ENCODE measurements at regions not wholly inside any gene's neighbourhood (a gene's known extent, or its start where the extent isn't known, plus 50 kb on each side); places are given as distances from the start of the nearest gene placed in this dataset.
"Not testable (repeated sequence)": the region's sequence is repeated elsewhere in the genome, so short reads cannot be mapped to it uniquely, and the experiment has no call there.

GRCh38 chr2:64274399-64275173 lies 130.4 kb upstream of the PELI1 start:
- H3K4me3 ChIP-seq, result no peak overlapping the region
- H3K4me1 ChIP-seq, result peaks cover 23% of the 10 kb centered on the region
- H3K27me3 ChIP-seq, result no peaks in the 10 kb centered on the region
- no peaks in the 10 kb centered on the region for H3K36me3 ChIP-seq
- no peak overlapping the region for H3K27ac ChIP-seq
- no peak for DNase-seq
- H3K9me3 ChIP-seq (replicated peaks), result no peaks in the 10 kb centered on the region

- Histone ChIP-seq H3K9me3 (replicated peaks) (no peaks in the 10 kb centered on the region), H3K4me1 (peaks cover 23% of the 10 kb centered on the region), H3K36me3 (no peaks in the 10 kb centered on the region), H3K27me3 (no peaks in the 10 kb centered on the region), H3K4me3 (no peak overlapping the region), H3K27ac (no peak overlapping the region)
- no peak for DNase-seq
Observed at GRCh38 chr2:64275174-64275466, 130.9 kb upstream of the PELI1 start.

GRCh38 chr2:64276417-64277095 lies 132.3 kb upstream of the PELI1 start:
- no peaks in the 10 kb centered on the region for H3K9me3 ChIP-seq (replicated peaks)
- H3K27ac ChIP-seq, result peak overlapping the region; percentile 67
- DNase-seq, result no peak
- no peak overlapping the region for H3K4me3 ChIP-seq
- H3K27me3 ChIP-seq, result no peaks in the 10 kb centered on the region
- H3K4me1 ChIP-seq, result peaks cover 29% of the 10 kb centered on the region
- H3K36me3 ChIP-seq, result no peaks in the 10 kb centered on the region

- Histone ChIP-seq H3K4me1 (peaks cover 32% of the 10 kb centered on the region), H3K27ac (peak overlapping the region; percentile 67), H3K9me3 (replicated peaks) (no peaks in the 10 kb centered on the region), H3K27me3 (no peaks in the 10 kb centered on the region), H3K4me3 (no peak overlapping the region), H3K36me3 (no peaks in the 10 kb centered on the region)
- DNase-seq, result no peak
Observed at GRCh38 chr2:64277101-64277849, 133.1 kb upstream of the PELI1 start.

- not testable (repeated sequence) for H3K27ac ChIP-seq; H3K36me3 ChIP-seq; DNase-seq; H3K9me3 ChIP-seq (replicated peaks); H3K27me3 ChIP-seq; H3K4me3 ChIP-seq
- peaks cover 33% of the 10 kb centered on the region for H3K4me1 ChIP-seq
Observed at GRCh38 chr2:64280812-64281211, 136.6 kb upstream of the PELI1 start.

GRCh38 chr2:64283006-64283570 lies 138.9 kb upstream of the PELI1 start:
- Histone ChIP-seq H3K9me3 (replicated peaks) (0 out of 2 replicates have a peak, but pooled peaks cover 3% of the 10 kb centered on the region), H3K36me3 (no peaks in the 10 kb centered on the region), H3K27ac (no peak overlapping the region), H3K27me3 (no peaks in the 10 kb centered on the region), H3K4me3 (no peak overlapping the region), H3K4me1 (peaks cover 18% of the 10 kb centered on the region; the same call in 1 of the 2 replicates)
- no peak for DNase-seq

- Histone ChIP-seq H3K4me1 (peaks cover 18% of the 10 kb centered on the region; the same call in 1 of the 2 replicates), H3K4me3 (no peak overlapping the region), H3K27ac (no peak overlapping the region), H3K36me3 (no peaks in the 10 kb centered on the region), H3K27me3 (no peaks in the 10 kb centered on the region), H3K9me3 (replicated peaks) (0 out of 2 replicates have a peak, but pooled peaks cover 3% of the 10 kb centered on the region)
- no peak for DNase-seq
Observed at GRCh38 chr2:64283641-64284361, 139.6 kb upstream of the PELI1 start.

- Histone ChIP-seq H3K27ac (no peak overlapping the region), H3K27me3 (no peaks in the 10 kb centered on the region), H3K36me3 (no peaks in the 10 kb centered on the region), H3K9me3 (replicated peaks) (0 out of 2 replicates have a peak, but pooled peaks cover 3% of the 10 kb centered on the region), H3K4me3 (no peak overlapping the region), H3K4me1 (peaks cover 18% of the 10 kb centered on the region; the same call in 1 of the 2 replicates)
- no peak for DNase-seq
Observed at GRCh38 chr2:64284751-64285150, 140.5 kb upstream of the PELI1 start.

- no peak for DNase-seq
Observed at GRCh38 chr2:64287202-64287740, 143.1 kb upstream of the PELI1 start.

GRCh38 chr2:64288321-64289193 lies 144.3 kb upstream of the PELI1 start:
- Histone ChIP-seq H3K27me3 (no peaks in the 10 kb centered on the region), H3K36me3 (no peaks in the 10 kb centered on the region), H3K27ac (no peak overlapping the region), H3K9me3 (replicated peaks) (0 out of 2 replicates have a peak, but pooled peaks cover 3% of the 10 kb centered on the region), H3K4me1 (peaks cover 6% of the 10 kb centered on the region; the same call in 1 of the 2 replicates), H3K4me3 (no peak overlapping the region)
- no peak for DNase-seq

More at GRCh38 chr2:64287202-64287740, 143.1 kb upstream of the PELI1 start:
- H3K4me1 ChIP-seq, result peaks cover 9% of the 10 kb centered on the region; the same call in 1 of the 2 replicates
- 0 out of 2 replicates have a peak, but pooled peaks cover 3% of the 10 kb centered on the region for H3K9me3 ChIP-seq (replicated peaks)
- H3K4me3 ChIP-seq, result no peak overlapping the region
- H3K27me3 ChIP-seq, result no peaks in the 10 kb centered on the region
- H3K36me3 ChIP-seq, result no peaks in the 10 kb centered on the region
- H3K27ac ChIP-seq, result no peak overlapping the region

- Histone ChIP-seq H3K36me3 (no peaks in the 10 kb centered on the region), H3K9me3 (replicated peaks) (0 out of 2 replicates have a peak, but pooled peaks cover 3% of the 10 kb centered on the region), H3K4me3 (no peak overlapping the region), H3K4me1 (0 out of 2 replicates have a peak, but pooled peaks cover 3% of the 10 kb centered on the region), H3K27me3 (no peaks in the 10 kb centered on the region), H3K27ac (no peak overlapping the region)
- DNase-seq, result no peak
Observed at GRCh38 chr2:64289251-64289650, 145.0 kb upstream of the PELI1 start.

- Histone ChIP-seq H3K9me3 (replicated peaks) (0 out of 2 replicates have a peak, but pooled peaks cover 3% of the 10 kb centered on the region), H3K4me3 (no peak overlapping the region), H3K36me3 (no peaks in the 10 kb centered on the region), H3K4me1 (0 out of 2 replicates have a peak, but pooled peaks cover under 1% of the 10 kb centered on the region), H3K27ac (no peak overlapping the region), H3K27me3 (no peaks in the 10 kb centered on the region)
- no peak for DNase-seq
Observed at GRCh38 chr2:64289737-64290136, 145.5 kb upstream of the PELI1 start.

- H3K36me3 ChIP-seq, result no peaks in the 10 kb centered on the region
- no peak for DNase-seq
- H3K27me3 ChIP-seq, result no peaks in the 10 kb centered on the region
- H3K4me3 ChIP-seq, result no peak overlapping the region
- no peak overlapping the region for H3K27ac ChIP-seq
- no peaks in the 10 kb centered on the region for H3K4me1 ChIP-seq
- 0 out of 2 replicates have a peak, but pooled peaks cover 3% of the 10 kb centered on the region for H3K9me3 ChIP-seq (replicated peaks)
Observed at GRCh38 chr2:64291181-64291580, 147.0 kb upstream of the PELI1 start.
